Hepatocyte (in vitro differentiated cells): ENCODE measurements at regions not wholly inside any gene's neighbourhood (a gene's known extent, or its start where the extent isn't known, plus 50 kb on each side); places are given as distances from the start of the nearest gene placed in this dataset.

Experiments used
- EZH2 ChIP-seq: fragments of 200-600 bp; sonication (generic); IDR thresholded peaks from 2 replicates; pipeline ENCODE4 v1.6.1; 2016; ENCODE audit warnings: antibody characterized with exemption, mild to moderate bottlenecking, borderline replicate concordance
- TF ChIP-seq, protein P1 (sequence below): fragments of 200-600 bp; sonication (generic); IDR thresholded peaks from 2 replicates; pipeline ENCODE4 v1.5.1; 2016; ENCODE audit warnings: antibody characterized with exemption, mild to moderate bottlenecking; ENCODE audit not compliant: poor library complexity

DNA sequence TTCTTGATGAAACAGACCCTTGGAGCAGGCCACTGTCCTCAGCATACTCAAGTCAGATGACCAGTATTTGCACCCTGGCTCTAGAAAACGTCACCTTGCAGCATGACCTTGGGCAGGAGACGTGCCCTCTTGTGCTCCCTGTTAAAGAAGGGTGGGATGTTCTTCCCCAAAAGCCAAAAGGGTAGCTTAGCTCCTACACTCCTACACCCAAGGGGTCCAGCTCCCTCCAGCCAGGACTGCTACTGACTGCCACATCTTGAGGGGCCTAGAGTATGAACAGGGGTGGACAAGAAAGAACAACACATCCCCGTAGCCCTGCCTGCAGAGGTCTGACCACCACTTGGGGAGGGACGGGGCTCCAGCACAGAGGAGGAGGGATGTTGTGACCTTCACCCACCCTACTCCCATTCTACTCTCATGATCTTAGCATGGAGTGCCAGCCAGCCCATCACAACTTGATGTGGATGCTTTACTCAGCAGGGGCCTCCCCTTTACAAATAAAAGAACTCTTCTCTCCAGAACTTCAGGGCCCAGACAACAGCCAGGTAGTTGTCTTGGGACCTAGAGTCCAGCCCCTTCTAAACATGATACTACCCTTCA is 165.3 kb upstream of the ZMIZ1 start:
- TF ChIP-seq, protein P1, sequence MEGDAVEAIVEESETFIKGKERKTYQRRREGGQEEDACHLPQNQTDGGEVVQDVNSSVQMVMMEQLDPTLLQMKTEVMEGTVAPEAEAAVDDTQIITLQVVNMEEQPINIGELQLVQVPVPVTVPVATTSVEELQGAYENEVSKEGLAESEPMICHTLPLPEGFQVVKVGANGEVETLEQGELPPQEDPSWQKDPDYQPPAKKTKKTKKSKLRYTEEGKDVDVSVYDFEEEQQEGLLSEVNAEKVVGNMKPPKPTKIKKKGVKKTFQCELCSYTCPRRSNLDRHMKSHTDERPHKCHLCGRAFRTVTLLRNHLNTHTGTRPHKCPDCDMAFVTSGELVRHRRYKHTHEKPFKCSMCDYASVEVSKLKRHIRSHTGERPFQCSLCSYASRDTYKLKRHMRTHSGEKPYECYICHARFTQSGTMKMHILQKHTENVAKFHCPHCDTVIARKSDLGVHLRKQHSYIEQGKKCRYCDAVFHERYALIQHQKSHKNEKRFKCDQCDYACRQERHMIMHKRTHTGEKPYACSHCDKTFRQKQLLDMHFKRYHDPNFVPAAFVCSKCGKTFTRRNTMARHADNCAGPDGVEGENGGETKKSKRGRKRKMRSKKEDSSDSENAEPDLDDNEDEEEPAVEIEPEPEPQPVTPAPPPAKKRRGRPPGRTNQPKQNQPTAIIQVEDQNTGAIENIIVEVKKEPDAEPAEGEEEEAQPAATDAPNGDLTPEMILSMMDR: no peak
- TF ChIP-seq EZH2: no peak
